Effector CD4-positive, alpha-beta T cell (primary cell): ENCODE measurements at regions not wholly inside any gene's neighbourhood (a gene's known extent, or its start where the extent isn't known, plus 50 kb on each side); places are given as distances from the start of the nearest gene placed in this dataset.
"Not testable (repeated sequence)": the region's sequence is repeated elsewhere in the genome, so short reads cannot be mapped to it uniquely, and the experiment has no call there.

Experiments used
- DNase-seq: peaks from one replicate; pipeline ENCODE4 v3.0.0-alpha.2; 2020

- no peak for DNase-seq
Measured at GRCh38 chr11:27241311-27242122, 121.5 kb downstream of the CCDC34 start.

GRCh38 chr11:27239305-27239942 is 123.6 kb downstream of the CCDC34 start:
- no peak for DNase-seq

GRCh38 chr11:27238811-27239210 is 124.2 kb downstream of the CCDC34 start:
- DNase-seq = no peak

GRCh38 chr11:27237643-27238042 is 125.4 kb downstream of the CCDC34 start:
- DNase-seq = no peak

GRCh38 chr11:27234961-27235360 is 128.1 kb downstream of the CCDC34 start:
- DNase-seq = no peak

GRCh38 chr11:27234043-27234668 is 128.9 kb downstream of the CCDC34 start:
- DNase-seq = no peak

GRCh38 chr11:27233654-27234042 is 129.4 kb downstream of the CCDC34 start:
- DNase-seq = no peak

GRCh38 chr11:27231530-27231929 is 131.5 kb downstream of the CCDC34 start:
- no peak for DNase-seq

- DNase-seq = no peak
Measured at GRCh38 chr11:27230192-27230572, 132.8 kb downstream of the CCDC34 start.

GRCh38 chr11:27229511-27230191 is 133.4 kb downstream of the CCDC34 start:
- DNase-seq = no peak

- no peak for DNase-seq
Measured at GRCh38 chr11:27228906-27229290, 134.1 kb downstream of the CCDC34 start.

- DNase-seq = no peak
Measured at GRCh38 chr11:27228232-27228905, 134.6 kb downstream of the CCDC34 start.

- DNase-seq = no peak
Measured at GRCh38 chr11:27227736-27228135, 135.3 kb downstream of the CCDC34 start.

- not testable (repeated sequence) for DNase-seq
Measured at GRCh38 chr11:27219487-27220039, 143.5 kb downstream of the CCDC34 start.

GRCh38 chr11:27218421-27219038 is 144.5 kb downstream of the CCDC34 start:
- DNase-seq = no peak

GRCh38 chr11:27217948-27218420 is 145.0 kb downstream of the CCDC34 start:
- DNase-seq = no peak

GRCh38 chr11:27217496-27217895 is 145.5 kb downstream of the CCDC34 start:
- no peak for DNase-seq

- DNase-seq = no peak
Measured at GRCh38 chr11:27216270-27217149, 146.5 kb downstream of the CCDC34 start.

- no peak for DNase-seq
Measured at GRCh38 chr11:27215471-27216269, 147.3 kb downstream of the CCDC34 start.

GRCh38 chr11:27214713-27215112 is 148.3 kb downstream of the CCDC34 start:
- DNase-seq = no peak
